AG04449 (cell line): ENCODE measurements at regions not wholly inside any gene's neighbourhood (a gene's known extent, or its start where the extent isn't known, plus 50 kb on each side); places are given as distances from the start of the nearest gene placed in this dataset.

Source experiments
- CTCF ChIA-PET: fragments of 350-600 bp; formaldehyde crosslinking; extraction: SDS; loops from one replicate; lab custom pipeline; 2021; ENCODE audit warnings: antibody characterized with exemption; lab: Yijun Ruan, JAX
- POLR2A ChIA-PET: fragments of 400-600, 350-600 bp; formaldehyde crosslinking; extraction: SDS; loops from one replicate; lab custom pipeline; 2020; ENCODE audit warnings: antibody characterized with exemption, inconsistent platforms; lab: Yijun Ruan, JAX
- DNase-seq: peaks from one replicate; pipeline ENCODE4 v3.0.0-alpha.2; 2010; ENCODE audit warnings: low read depth, low spot score
- H3K4me3 ChIP-seq: 2 replicates; pipeline ENCODE4 v1.5.1; 2011; ENCODE audit warnings: low read depth, mild to moderate bottlenecking, control low read depth, low read length
- CTCF ChIP-seq: IDR thresholded peaks from one replicate; pipeline ENCODE4 v1.5.1; 2011; ENCODE audit warnings: mild to moderate bottlenecking, moderate library complexity, low read length, control low read depth, inconsistent platforms; ENCODE audit not compliant: insufficient read depth; ENCODE audit errors: missing control alignments

- ChIA-PET CTCF (no interaction called here), POLR2A (no interaction called here)
- H3K4me3 ChIP-seq = no peak overlapping the region
- no peak for DNase-seq
- TF ChIP-seq CTCF = no peak
These were observed 1624.7 kb downstream of the MRPL39 start for GRCh38 chr21:23982546-23982945.

- H3K4me3 ChIP-seq = no peak overlapping the region
- DNase-seq = peak; percentile 5
- ChIA-PET CTCF (no interaction called here), POLR2A (no interaction called here)
- TF ChIP-seq CTCF = no peak
These were observed 1629.3 kb downstream of the MRPL39 start for GRCh38 chr21:23977971-23978370.

- POLR2A ChIA-PET = no interaction called here
- TF ChIP-seq CTCF = peak; percentile 62
- no peak overlapping the region; the same call in 1 of the 2 replicates for H3K4me3 ChIP-seq
- CTCF ChIA-PET = interaction anchor here (1.1 to 1.9 kb wide), 4 partner anchors 13 to 38 kb away, joined by 3 to 4 read pairs (median 4); no protein-coding TSS in a partner anchor
- DNase-seq = no peak
These were observed 1638.3 kb downstream of the MRPL39 start for GRCh38 chr21:23968722-23969647.

GRCh38 chr21:23968008-23968407 lies 1639.3 kb downstream of the MRPL39 start:
- H3K4me3 ChIP-seq = no peak overlapping the region
- ChIA-PET CTCF (interaction anchor here (1.1 to 1.9 kb wide), 3 partner anchors 12 to 39 kb away, joined by 3 to 4 read pairs (median 4); no protein-coding TSS in a partner anchor), POLR2A (no interaction called here)
- DNase-seq = no peak
- no peak for TF ChIP-seq CTCF

GRCh38 chr21:23963454-23963853 lies 1643.8 kb downstream of the MRPL39 start:
- CTCF ChIA-PET = no interaction called here
- no peak for DNase-seq
- POLR2A ChIA-PET = no interaction called here
- no peak for TF ChIP-seq CTCF
- no peak overlapping the region for H3K4me3 ChIP-seq

GRCh38 chr21:23960769-23961168 lies 1646.5 kb downstream of the MRPL39 start:
- ChIA-PET CTCF (no interaction called here), POLR2A (no interaction called here)
- TF ChIP-seq CTCF = no peak
- H3K4me3 ChIP-seq = no peak overlapping the region
- DNase-seq = no peak
